NB4 (cell line): ENCODE measurements at regions not wholly inside any gene's neighbourhood (a gene's known extent, or its start where the extent isn't known, plus 50 kb on each side); places are given as distances from the start of the nearest gene placed in this dataset.

Source experiments
- CTCF ChIP-seq: IDR thresholded peaks from one replicate; pipeline ENCODE4 v1.5.1; 2012; ENCODE audit warnings: low read depth, low read length
- MAX ChIP-seq: IDR thresholded peaks from 2 replicates; pipeline ENCODE4 v1.6.1; 2011; ENCODE audit warnings: low read depth, low read length
- MYC ChIP-seq: IDR thresholded peaks from 2 replicates; pipeline ENCODE4 v1.6.1; 2011; ENCODE audit warnings: low read depth, low read length
- POLR2A ChIP-seq: IDR thresholded peaks from 2 replicates; pipeline ENCODE4 v1.6.1; 2011; ENCODE audit warnings: mild to moderate bottlenecking; ENCODE audit not compliant: insufficient read length; ENCODE audit errors: extremely low read depth

GRCh38 chr21:25420831-25421230 is 186.4 kb downstream of the MRPL39 start:
- TF ChIP-seq POLR2A, result no peak
- no peak for TF ChIP-seq CTCF
- no peak for TF ChIP-seq MAX
- no peak for TF ChIP-seq MYC
